Liver (tissue), 8 donors: ENCODE measurements at regions not wholly inside any gene's neighbourhood (a gene's known extent, or its start where the extent isn't known, plus 50 kb on each side); places are given as distances from the start of the nearest gene placed in this dataset.

ENCODE experiments used
- DNase-seq: peaks from one replicate; pipeline ENCODE4 v3.0.0-alpha.2; 2017; ENCODE audit warnings: low spot score
- H3K27ac ChIP-seq, 2 donors: one replicate each; pipeline ENCODE4 v1.7.0; 2013; ENCODE audit warnings: inconsistent platforms in 2 of 2, low read length in 2 of 2, control low read depth in 1 of 2, low read depth in 1 of 2, mild to moderate bottlenecking in 1 of 2
- H3K27me3 ChIP-seq, 4 donors: one replicate each; pipeline versions ENCODE4 v1.6.1 to v1.7.0; 2013; ENCODE audit warnings: low read length in 3 of 4, inconsistent platforms in 1 of 4, mild to moderate bottlenecking in 1 of 4, moderate library complexity in 1 of 4; ENCODE audit not compliant: control insufficient read depth in 4 of 4, insufficient read depth in 4 of 4
- H3K36me3 ChIP-seq, 4 donors: one replicate each; pipeline versions ENCODE4 v1.6.1 to v1.7.0; 2013; ENCODE audit warnings: low read length in 3 of 4, mild to moderate bottlenecking in 3 of 4, low read depth in 1 of 4, moderate library complexity in 1 of 4; ENCODE audit not compliant: control insufficient read depth in 4 of 4, insufficient read depth in 3 of 4
- H3K4me1 ChIP-seq, 4 donors: one replicate each; pipeline versions ENCODE4 v1.6.1 to v1.7.0; 2013; ENCODE audit warnings: low read length in 3 of 4, mild to moderate bottlenecking in 3 of 4, moderate library complexity in 1 of 4; ENCODE audit not compliant: control insufficient read depth in 4 of 4, insufficient read depth in 4 of 4
- H3K4me3 ChIP-seq, 3 donors: one replicate each; pipeline versions ENCODE4 v1.6.1 to v1.7.0; 2013; ENCODE audit warnings: low read length in 3 of 3, control low read depth in 1 of 3, low read depth in 1 of 3, mild to moderate bottlenecking in 1 of 3
- H3K9ac ChIP-seq, 2 donors: one replicate each; pipeline ENCODE4 v1.7.0; 2013; ENCODE audit warnings: low read length in 2 of 2, mild to moderate bottlenecking in 2 of 2, moderate library complexity in 2 of 2, control low read depth in 1 of 2, low read depth in 1 of 2
- H3K9me3 ChIP-seq, 4 donors: one replicate each; pipeline versions ENCODE4 v1.6.1 to v1.7.0; 2013; ENCODE audit warnings: low read length in 3 of 4; ENCODE audit not compliant: control insufficient read depth in 4 of 4
- EGR1 ChIP-seq, 2 donors: IDR thresholded peaks; 2 replicates each; pipeline ENCODE4 v1.6.1; 2016 to 2018; ENCODE audit warnings: antibody characterized with exemption in 2 of 2, low read depth in 2 of 2
- FOXA1 ChIP-seq: IDR thresholded peaks from 2 replicates; pipeline ENCODE4 v1.6.1; 2016; ENCODE audit warnings: antibody characterized with exemption
- FOXA2 ChIP-seq: IDR thresholded peaks from 2 replicates; pipeline ENCODE4 v1.6.1; 2016; ENCODE audit warnings: antibody characterized with exemption
- HNF4G ChIP-seq: IDR thresholded peaks from 2 replicates; pipeline ENCODE4 v1.6.1; 2016; ENCODE audit warnings: antibody characterized with exemption
- JUND ChIP-seq, 2 donors: IDR thresholded peaks; 2 replicates each; pipeline ENCODE4 v1.6.1; 2016; ENCODE audit warnings: antibody characterized with exemption in 2 of 2
- NR2F2 ChIP-seq: IDR thresholded peaks from 2 replicates; pipeline ENCODE4 v1.6.1; 2016; ENCODE audit warnings: antibody characterized with exemption
- RAD21 ChIP-seq, 2 donors: IDR thresholded peaks; 2 replicates each; pipeline ENCODE4 v1.6.1; 2016; ENCODE audit warnings: antibody characterized with exemption in 2 of 2, mild to moderate bottlenecking in 2 of 2
- RXRA ChIP-seq, 2 donors: IDR thresholded peaks; 2 replicates each; pipeline ENCODE4 v1.6.1; 2017 to 2018; ENCODE audit warnings: antibody characterized with exemption in 2 of 2, mild to moderate bottlenecking in 1 of 2
- SP1 ChIP-seq: IDR thresholded peaks from 2 replicates; pipeline ENCODE4 v1.6.1; 2018; ENCODE audit warnings: antibody characterized with exemption, mild to moderate bottlenecking
- TAF1 ChIP-seq: conservative IDR thresholded peaks from 2 replicates; pipeline ENCODE4 v1.6.1; 2016; ENCODE audit warnings: antibody characterized with exemption, mild to moderate bottlenecking
- WGBS: extraction: QIAGEN DNeasy Blood & Tissue Kit; methylation state at CpG from one replicate; pipeline ENCODE4 v1.1.7; 2013; 5-methylcytosine and 5-hydroxymethylcytosine counted together
- TF ChIP-seq, protein P1 (sequence below): IDR thresholded peaks from 2 replicates; pipeline ENCODE4 v1.6.1; 2016; ENCODE audit warnings: antibody characterized with exemption, mild to moderate bottlenecking
- TF ChIP-seq, protein P2 (sequence below): IDR thresholded peaks from 2 replicates; pipeline ENCODE4 v1.6.1; 2016; ENCODE audit warnings: antibody characterized with exemption
- TF ChIP-seq, protein P3 (sequence below): IDR thresholded peaks from 2 replicates; pipeline ENCODE4 v1.6.1; 2016; ENCODE audit warnings: antibody characterized with exemption
- TF ChIP-seq, protein P4 (sequence below): IDR thresholded peaks from 2 replicates; pipeline ENCODE4 v1.6.1; 2016; ENCODE audit warnings: antibody characterized with exemption
- TF ChIP-seq, protein P5 (sequence below): fragments of 150-350 bp; IDR thresholded peaks from 2 replicates; pipeline ENCODE4 v1.5.1; 2017; ENCODE audit warnings: improper control_type of control experiment, low read depth, low read length; ENCODE audit not compliant: missing input control
- donor health status: healthy.
- donor health status: healthy.
- donor health status: healthy.
- donor health status: healthy.
- donor health status: healthy.

DNA sequence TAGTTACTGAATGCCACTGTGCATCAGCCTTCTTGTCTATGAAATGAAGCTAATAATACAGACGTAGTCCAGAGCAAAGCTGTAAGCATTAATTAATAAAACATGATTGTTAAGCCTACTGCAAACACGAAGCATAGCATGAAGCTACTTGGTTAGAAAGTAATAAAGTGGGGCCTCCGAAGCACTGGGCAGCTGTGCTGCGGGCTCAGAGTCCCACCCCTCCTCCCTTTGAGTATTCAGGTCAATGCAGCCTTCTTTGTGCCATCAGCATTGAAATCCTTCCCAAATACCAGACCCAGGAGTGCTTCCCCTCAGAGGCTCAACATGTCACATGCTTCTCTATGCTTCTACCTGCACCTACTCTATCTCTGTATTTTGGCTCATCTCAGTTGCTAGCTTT is 1112.6 kb downstream of the IGSF11 start:
- no peaks in the 10 kb centered on the region for H3K27me3 ChIP-seq
- no peak for DNase-seq
- H3K27ac ChIP-seq = no peak overlapping the region
- H3K4me1 ChIP-seq = no peaks in the 10 kb centered on the region
- WGBS = 65% methylated on average over 4 of the region's 4 CpGs
- TF ChIP-seq HNF4G (no peak), RAD21 (IDR thresholded peaks at IDR 0.05) (no peak), TAF1 (no peak), SP1 (no peak), NR2F2 (no peak), FOXA2 (no peak), EGR1 (IDR thresholded peaks at IDR 0.05; ENCODE audit: low read depth in 2 of 2) (no peak), JUND (IDR thresholded peaks at IDR 0.05) (no peak)
- TF ChIP-seq, protein P1, sequence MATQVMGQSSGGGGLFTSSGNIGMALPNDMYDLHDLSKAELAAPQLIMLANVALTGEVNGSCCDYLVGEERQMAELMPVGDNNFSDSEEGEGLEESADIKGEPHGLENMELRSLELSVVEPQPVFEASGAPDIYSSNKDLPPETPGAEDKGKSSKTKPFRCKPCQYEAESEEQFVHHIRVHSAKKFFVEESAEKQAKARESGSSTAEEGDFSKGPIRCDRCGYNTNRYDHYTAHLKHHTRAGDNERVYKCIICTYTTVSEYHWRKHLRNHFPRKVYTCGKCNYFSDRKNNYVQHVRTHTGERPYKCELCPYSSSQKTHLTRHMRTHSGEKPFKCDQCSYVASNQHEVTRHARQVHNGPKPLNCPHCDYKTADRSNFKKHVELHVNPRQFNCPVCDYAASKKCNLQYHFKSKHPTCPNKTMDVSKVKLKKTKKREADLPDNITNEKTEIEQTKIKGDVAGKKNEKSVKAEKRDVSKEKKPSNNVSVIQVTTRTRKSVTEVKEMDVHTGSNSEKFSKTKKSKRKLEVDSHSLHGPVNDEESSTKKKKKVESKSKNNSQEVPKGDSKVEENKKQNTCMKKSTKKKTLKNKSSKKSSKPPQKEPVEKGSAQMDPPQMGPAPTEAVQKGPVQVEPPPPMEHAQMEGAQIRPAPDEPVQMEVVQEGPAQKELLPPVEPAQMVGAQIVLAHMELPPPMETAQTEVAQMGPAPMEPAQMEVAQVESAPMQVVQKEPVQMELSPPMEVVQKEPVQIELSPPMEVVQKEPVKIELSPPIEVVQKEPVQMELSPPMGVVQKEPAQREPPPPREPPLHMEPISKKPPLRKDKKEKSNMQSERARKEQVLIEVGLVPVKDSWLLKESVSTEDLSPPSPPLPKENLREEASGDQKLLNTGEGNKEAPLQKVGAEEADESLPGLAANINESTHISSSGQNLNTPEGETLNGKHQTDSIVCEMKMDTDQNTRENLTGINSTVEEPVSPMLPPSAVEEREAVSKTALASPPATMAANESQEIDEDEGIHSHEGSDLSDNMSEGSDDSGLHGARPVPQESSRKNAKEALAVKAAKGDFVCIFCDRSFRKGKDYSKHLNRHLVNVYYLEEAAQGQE = no peak
- TF ChIP-seq, protein P2, sequence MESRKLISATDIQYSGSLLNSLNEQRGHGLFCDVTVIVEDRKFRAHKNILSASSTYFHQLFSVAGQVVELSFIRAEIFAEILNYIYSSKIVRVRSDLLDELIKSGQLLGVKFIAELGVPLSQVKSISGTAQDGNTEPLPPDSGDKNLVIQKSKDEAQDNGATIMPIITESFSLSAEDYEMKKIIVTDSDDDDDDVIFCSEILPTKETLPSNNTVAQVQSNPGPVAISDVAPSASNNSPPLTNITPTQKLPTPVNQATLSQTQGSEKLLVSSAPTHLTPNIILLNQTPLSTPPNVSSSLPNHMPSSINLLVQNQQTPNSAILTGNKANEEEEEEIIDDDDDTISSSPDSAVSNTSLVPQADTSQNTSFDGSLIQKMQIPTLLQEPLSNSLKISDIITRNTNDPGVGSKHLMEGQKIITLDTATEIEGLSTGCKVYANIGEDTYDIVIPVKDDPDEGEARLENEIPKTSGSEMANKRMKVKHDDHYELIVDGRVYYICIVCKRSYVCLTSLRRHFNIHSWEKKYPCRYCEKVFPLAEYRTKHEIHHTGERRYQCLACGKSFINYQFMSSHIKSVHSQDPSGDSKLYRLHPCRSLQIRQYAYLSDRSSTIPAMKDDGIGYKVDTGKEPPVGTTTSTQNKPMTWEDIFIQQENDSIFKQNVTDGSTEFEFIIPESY = no peak
- TF ChIP-seq, protein P3, sequence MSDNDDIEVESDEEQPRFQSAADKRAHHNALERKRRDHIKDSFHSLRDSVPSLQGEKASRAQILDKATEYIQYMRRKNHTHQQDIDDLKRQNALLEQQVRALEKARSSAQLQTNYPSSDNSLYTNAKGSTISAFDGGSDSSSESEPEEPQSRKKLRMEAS = no peak
- TF ChIP-seq, protein P4, sequence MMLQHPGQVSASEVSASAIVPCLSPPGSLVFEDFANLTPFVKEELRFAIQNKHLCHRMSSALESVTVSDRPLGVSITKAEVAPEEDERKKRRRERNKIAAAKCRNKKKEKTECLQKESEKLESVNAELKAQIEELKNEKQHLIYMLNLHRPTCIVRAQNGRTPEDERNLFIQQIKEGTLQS = no peak
- TF ChIP-seq, protein P5, sequence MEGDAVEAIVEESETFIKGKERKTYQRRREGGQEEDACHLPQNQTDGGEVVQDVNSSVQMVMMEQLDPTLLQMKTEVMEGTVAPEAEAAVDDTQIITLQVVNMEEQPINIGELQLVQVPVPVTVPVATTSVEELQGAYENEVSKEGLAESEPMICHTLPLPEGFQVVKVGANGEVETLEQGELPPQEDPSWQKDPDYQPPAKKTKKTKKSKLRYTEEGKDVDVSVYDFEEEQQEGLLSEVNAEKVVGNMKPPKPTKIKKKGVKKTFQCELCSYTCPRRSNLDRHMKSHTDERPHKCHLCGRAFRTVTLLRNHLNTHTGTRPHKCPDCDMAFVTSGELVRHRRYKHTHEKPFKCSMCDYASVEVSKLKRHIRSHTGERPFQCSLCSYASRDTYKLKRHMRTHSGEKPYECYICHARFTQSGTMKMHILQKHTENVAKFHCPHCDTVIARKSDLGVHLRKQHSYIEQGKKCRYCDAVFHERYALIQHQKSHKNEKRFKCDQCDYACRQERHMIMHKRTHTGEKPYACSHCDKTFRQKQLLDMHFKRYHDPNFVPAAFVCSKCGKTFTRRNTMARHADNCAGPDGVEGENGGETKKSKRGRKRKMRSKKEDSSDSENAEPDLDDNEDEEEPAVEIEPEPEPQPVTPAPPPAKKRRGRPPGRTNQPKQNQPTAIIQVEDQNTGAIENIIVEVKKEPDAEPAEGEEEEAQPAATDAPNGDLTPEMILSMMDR = no peak
- no peak overlapping the region for H3K4me3 ChIP-seq
- no peaks in the 10 kb centered on the region for H3K36me3 ChIP-seq
- no peak overlapping the region for H3K9ac ChIP-seq
- no peaks in the 10 kb centered on the region for H3K9me3 ChIP-seq

DNA sequence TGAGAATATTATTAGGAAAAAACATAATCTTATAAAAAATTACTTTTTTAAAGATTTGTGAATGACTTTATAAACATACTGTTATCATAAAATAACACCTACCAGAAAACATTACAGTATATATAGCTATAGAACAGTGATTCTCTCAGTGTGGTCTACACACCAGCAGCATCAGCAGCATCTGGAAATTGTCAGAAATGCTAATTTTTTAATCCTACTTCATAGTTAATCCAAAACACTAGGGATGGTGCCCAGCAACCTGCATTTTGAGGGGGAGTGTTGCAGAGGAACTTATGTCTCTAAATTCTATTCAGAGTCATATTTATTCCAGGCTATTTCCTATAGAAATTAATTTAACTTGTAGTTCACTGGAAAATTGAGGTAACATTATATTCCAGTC is 1107.8 kb downstream of the IGSF11 start:
- TF ChIP-seq, protein P5 = no peak
- TF ChIP-seq SP1 (no peak), FOXA1 (no peak), NR2F2 (no peak), EGR1 (IDR thresholded peaks at IDR 0.05; ENCODE audit: low read depth in 2 of 2) (no peak), RAD21 (IDR thresholded peaks at IDR 0.05) (no peak), RXRA (IDR thresholded peaks at IDR 0.05) (no peak)
- TF ChIP-seq, protein P3 = no peak
- TF ChIP-seq, protein P4 = no peak
- TF ChIP-seq, protein P1 = no peak
- no peaks in the 10 kb centered on the region for H3K36me3 ChIP-seq
- no peaks in the 10 kb centered on the region for H3K9me3 ChIP-seq
- DNase-seq = no peak
- no peaks in the 10 kb centered on the region for H3K4me1 ChIP-seq
- no peak overlapping the region for H3K4me3 ChIP-seq
- H3K27me3 ChIP-seq = no peaks in the 10 kb centered on the region
- no peak overlapping the region for H3K27ac ChIP-seq
- no peak overlapping the region for H3K9ac ChIP-seq
